Stimulated activated CD8-positive, alpha-beta memory T cell treated with anti-CD3 and anti-CD28 coated beads, Interleukin-15, amount 100 ng/mL, for 4 hours (primary cell): ENCODE measurements at regions not wholly inside any gene's neighbourhood (a gene's known extent, or its start where the extent isn't known, plus 50 kb on each side); places are given as distances from the start of the nearest gene placed in this dataset.

Experiments used
- DNase-seq, 2 donors: peaks; one replicate each; pipeline ENCODE4 v3.0.0-alpha.2; 2020; ENCODE audit warnings: low read depth in 2 of 2

DNA sequence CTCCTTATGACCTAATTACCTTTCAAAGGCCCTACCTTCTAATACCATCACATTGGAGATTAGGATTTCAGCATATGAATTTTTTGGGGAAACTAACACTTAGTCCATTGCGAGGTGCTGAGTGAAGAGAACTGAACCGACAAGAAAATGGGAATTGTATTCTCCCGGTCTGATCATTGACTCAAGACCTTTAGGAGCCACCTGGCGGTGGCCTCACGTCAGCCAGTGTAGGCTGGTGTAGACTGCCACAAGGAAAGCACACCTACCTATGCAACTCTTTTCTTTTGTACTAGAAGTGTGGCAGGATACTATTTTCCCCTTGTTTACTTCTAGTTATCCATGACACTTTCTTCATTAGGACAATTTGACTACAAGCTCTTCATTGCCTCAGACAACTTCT, 333.5 kb upstream of the B3GALT2 start:
- no peak for DNase-seq

DNA sequence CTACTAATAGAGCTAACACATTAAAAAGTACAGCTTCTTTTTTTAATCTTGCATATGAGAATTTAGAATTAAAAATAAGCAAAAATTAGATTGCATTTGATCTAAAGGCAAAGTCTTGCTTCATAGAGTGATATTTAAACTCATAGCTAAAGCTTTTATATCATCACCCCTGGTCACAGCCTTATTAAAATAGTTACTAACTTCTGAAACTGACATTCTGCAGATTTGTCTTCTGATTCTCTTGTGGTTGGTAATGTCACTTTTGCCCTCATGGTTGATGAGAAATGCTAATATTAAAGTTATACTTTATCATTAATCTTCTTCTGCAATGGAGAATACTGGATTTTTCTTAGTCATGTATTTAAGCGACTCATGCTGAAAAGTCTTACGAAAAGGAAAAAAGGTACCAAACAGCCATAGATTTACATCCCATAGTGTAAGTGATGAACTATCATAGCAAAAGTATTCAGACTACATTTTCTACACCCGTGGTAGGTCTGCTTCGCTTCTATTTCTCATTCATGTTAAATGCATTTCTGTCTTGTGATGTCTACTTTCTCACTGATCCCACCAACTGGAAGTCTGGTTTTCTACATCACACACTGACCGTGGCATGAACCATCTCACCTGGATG, 330.5 kb upstream of the B3GALT2 start:
- DNase-seq = no peak

- DNase-seq = no peak
These were observed 328.0 kb upstream of the B3GALT2 start for GRCh38 chr1:193514397-193514796.

DNA sequence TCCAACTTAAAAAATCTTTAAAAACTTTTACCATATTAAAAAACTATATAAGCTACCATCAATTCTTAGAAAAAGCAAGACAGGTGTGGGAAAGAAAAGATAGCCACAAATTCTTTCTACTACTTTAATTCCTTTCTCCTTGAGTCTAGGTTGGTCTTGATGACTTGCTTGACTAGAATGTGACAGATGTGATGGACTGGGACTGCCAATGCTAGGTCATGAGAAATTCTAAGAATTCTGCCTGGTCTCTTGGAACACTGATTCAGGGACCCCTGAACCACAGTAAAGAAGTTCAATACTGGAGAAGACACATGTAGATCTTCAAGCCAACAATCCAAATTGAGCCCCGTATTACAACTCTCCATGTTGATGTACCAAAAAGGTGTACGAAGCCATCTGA, 326.6 kb upstream of the B3GALT2 start:
- DNase-seq = no peak

GRCh38 chr1:193504920-193505319, 318.5 kb upstream of the B3GALT2 start:
- no peak for DNase-seq

DNA sequence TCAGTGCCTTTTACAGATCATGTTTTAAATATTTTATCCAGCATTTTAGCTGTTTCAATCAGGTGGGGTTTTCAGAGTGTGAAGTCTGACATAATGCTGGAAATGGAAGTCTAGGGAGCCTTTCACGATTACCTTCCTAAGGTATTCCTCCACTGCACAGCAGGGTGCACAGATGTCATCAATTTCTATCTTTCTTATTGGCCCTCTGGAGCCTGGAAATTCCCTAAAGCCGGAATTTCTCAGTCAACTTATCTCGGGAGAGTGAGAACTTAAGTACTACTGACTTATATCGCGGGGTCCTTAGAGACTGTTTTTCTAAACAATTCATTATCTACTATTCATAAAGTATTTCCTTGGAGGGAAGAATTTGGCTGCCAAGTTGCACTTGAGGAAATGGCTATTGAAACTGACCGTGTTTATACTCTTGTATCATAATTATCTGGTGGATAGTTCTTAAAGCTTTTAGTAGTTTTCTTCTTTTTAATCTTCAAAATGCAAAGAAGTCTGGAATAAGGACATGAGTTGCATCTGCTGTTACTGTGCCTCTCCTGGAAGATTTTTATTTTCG, 311.8 kb upstream of the B3GALT2 start:
- DNase-seq = no peak

GRCh38 chr1:193494368-193494767, 308.0 kb upstream of the B3GALT2 start:
- no peak for DNase-seq

GRCh38 chr1:193489191-193489590, 302.8 kb upstream of the B3GALT2 start:
- DNase-seq = no peak

- no peak for DNase-seq
These were observed 301.3 kb upstream of the B3GALT2 start for GRCh38 chr1:193487722-193488121.

- no peak for DNase-seq
These were observed 300.3 kb upstream of the B3GALT2 start for GRCh38 chr1:193486671-193487229.

- DNase-seq = no peak
These were observed 294.3 kb upstream of the B3GALT2 start for GRCh38 chr1:193480755-193481154.

DNA sequence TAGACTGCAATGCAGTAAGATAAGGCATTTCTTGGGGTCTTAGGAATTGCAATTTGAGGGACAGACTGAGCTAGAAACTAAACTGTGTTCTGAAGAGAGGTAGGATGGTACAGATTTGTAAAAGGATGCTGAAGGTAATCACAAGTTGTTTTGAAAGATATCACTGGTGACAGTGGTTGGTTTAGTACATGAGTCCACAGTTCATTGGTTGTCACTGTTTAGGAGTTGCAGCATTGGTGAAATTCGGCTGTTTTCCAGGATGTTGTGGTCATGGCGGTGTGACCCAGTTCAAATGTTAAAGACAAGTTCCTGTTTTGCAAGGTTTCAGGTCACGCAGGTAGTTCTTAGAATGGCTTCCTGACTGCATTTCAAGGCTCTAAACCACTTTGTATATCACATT, 292.8 kb upstream of the B3GALT2 start:
- DNase-seq = peak; percentile 27 to 44

DNA sequence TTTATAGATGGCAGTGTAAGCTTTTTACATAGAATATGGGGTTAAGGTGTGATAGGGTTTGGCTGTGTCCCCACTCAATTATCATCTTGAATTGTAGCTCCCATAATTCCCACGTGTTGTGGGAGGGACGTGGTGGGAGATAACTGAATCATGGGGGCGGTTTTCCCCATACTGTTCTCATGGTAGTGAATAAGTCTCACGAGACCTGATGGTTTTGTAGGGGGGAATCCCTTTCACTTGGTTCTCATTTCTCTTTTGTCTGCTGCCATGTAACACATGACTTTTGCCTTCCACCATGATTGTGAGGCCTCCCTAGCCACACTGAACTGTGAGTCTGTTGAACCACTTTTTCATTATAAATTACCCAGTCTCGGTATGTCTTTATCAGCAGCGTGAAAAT, 290.3 kb upstream of the B3GALT2 start:
- DNase-seq = no peak

DNA sequence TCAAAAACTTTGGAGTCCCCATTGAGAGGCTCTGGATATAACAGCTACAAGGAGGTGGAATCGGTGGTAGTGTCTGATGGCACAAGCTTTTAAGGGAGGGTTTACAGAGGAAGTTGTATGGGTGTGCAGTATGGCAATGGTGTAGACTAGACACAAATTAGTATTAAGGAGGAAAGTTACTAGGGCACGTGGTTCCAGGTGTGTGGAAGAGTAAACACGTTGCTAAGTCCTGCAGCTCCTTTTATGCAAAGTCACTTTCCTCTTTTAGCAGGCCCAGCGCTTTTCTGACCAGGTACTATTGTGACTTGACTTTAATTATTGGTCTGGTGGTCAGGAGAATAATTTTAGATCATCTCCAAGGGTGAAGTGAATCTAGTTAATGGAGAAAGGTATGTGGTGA, 287.5 kb upstream of the B3GALT2 start:
- DNase-seq = no peak

DNA sequence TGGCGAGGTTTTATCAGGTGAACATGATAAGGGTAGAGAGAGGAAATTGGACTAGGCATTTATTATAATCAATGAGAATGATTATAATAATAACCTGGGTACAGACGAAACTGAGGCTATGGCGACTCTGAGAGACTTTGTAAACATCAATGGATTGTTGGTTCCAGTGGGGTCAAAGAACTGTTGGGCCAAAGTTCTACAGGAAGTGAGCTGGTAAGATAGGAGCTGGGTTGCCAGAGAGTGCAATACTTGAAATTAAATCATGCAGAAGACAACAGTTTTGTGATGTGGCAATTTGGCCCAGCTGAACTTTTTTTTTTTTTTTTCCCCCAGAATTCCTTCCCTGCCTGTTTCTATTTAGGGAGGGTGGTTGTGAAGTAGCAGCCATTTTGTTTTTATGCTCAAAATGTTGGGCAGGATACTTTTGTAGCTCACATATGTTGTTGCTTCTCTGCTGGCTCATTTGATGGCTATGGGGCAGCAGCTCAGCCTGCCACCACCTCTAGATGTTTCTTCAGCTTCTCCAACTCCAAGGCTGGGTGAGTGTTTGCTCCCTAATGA, 286.5 kb upstream of the B3GALT2 start:
- no peak for DNase-seq

GRCh38 chr1:193472430-193472829, 286.0 kb upstream of the B3GALT2 start:
- no peak for DNase-seq

GRCh38 chr1:193471981-193472380, 285.6 kb upstream of the B3GALT2 start:
- DNase-seq = no peak

DNA sequence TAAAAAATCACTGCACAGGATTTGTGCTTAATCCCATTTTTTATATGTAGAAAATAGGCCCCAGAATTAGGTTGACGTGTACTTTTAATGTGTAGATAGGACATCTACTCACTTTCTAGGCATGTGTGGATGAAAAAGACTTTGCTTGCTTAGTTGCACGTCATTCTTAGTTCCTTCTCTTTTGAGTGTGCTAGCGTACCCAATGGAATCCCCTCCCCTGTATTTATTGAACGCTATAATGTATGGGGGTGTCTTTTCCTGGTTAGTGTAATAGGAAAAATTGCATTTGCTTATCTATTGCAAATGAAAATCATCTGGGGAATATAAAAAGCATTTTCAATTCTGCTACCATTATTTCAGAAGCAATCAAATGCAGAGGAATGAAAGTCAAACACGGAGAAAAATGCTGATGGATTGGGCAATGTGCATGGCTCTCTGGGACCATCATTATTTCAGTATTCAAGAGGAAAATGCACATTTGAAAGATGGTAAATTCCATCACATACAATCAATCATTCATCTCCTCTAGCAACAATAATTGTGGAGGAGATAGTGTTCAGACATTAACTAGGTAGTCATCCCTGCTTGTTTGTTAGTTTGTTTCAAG, 277.0 kb upstream of the B3GALT2 start:
- no peak for DNase-seq

- no peak for DNase-seq
These were observed 276.4 kb upstream of the B3GALT2 start for GRCh38 chr1:193462629-193463320.

GRCh38 chr1:193458628-193459027, 272.2 kb upstream of the B3GALT2 start:
- DNase-seq = no peak

- no peak for DNase-seq
These were observed 271.3 kb upstream of the B3GALT2 start for GRCh38 chr1:193457676-193458075.

DNA sequence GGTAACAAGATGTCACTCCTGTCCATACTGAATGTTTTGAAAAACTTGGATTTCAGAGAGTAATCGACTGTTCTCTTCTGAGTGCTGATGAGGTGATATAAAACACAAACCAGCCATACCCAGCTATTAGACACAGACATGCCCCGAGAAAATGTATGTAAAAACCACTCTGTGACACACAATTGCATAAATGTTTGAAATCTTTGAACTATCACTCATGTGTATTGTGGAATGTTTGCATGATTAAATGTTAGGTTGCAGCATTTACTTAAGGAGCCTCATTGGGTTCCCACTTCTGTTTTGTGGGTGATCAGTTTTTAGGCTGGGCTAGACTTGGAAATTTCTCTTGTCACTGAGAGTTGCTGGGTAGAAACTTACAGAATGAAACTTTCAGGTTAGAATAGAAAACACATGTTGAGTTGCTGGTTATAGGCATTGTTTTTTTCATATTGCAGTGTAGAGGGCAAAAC, 270.4 kb upstream of the B3GALT2 start:
- no peak for DNase-seq
